Activated CD4-positive, alpha-beta T cell treated with anti-CD3 and anti-CD28 coated beads for 48 hours (primary cell): ENCODE measurements at regions not wholly inside any gene's neighbourhood (a gene's known extent, or its start where the extent isn't known, plus 50 kb on each side); places are given as distances from the start of the nearest gene placed in this dataset.
"Not testable (repeated sequence)": the region's sequence is repeated elsewhere in the genome, so short reads cannot be mapped to it uniquely, and the experiment has no call there.

Experiments
- DNase-seq: peaks from one replicate; pipeline ENCODE4 v3.0.0-alpha.2; 2020

- DNase-seq = no peak
These were observed 60.0 kb upstream of the PSME4 start for GRCh38 chr2:54030806-54031205.

DNA sequence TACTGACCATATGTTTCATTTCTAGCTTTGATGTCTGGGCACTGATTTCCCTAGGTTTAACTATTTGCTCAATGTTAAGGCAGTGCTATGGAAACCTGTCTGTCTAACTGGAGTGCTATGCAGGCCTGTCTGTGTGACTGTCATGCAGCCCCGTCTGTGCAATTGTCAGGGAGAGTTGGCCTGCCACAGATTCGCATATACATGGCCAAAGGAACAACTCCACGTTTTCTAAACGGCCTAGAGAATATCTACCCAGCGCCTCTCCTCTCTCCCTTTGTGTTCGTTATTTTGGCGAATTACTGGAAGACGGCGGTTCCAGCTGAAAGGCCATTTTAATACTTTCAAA is 59.6 kb upstream of the PSME4 start:
- no peak for DNase-seq

- no peak for DNase-seq
These were observed 59.1 kb upstream of the PSME4 start for GRCh38 chr2:54029721-54030395.

DNA sequence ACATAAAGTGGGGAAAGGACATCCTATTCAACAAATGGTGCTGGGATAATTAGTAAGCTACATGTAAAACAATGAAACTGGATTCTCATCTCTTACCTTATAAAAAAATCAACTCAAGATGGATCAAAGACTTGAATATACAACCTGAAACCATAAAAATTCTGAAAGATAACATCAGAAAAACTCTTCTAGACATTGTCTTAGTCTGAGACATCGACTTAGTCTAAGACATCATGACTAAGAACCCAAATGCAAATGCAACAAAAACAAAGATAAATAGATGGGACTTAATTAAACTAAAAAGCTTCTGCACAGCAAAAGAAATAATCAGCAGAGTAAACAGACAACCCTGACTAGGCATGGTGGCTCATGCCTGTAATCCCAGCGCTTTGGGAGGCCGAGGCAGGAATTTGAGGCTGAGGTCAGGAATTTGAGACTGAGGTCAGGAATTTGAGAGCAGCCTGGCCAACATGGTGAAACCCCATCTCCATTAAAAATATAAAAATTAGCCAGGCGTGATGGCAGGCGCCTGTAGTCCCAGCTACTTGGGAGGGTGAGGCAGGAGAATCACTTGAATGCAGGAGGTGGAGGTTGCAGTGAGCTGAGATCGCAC is 54.8 kb upstream of the PSME4 start:
- not testable (repeated sequence) for DNase-seq

GRCh38 chr2:54024576-54024975 is 53.8 kb upstream of the PSME4 start:
- DNase-seq = no peak

DNA sequence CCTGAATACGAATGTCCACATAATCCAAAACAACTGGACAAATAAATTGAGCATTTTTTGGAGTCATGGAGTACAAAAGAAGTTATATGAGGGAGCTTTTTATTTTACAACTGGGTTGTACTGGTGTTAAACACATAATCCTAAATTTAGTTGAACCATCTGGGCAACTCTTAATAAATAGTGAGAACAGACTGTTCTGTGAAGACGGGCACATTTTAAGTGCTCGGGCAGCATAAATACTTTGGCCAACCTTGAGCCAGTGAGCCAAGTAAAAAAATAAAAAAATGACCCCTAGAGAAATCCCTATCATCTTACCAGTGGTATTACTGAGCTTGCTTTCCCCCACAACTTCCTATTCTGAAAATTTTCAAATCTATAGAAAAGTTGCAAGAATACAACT is 50.9 kb upstream of the PSME4 start:
- DNase-seq = no peak

DNA sequence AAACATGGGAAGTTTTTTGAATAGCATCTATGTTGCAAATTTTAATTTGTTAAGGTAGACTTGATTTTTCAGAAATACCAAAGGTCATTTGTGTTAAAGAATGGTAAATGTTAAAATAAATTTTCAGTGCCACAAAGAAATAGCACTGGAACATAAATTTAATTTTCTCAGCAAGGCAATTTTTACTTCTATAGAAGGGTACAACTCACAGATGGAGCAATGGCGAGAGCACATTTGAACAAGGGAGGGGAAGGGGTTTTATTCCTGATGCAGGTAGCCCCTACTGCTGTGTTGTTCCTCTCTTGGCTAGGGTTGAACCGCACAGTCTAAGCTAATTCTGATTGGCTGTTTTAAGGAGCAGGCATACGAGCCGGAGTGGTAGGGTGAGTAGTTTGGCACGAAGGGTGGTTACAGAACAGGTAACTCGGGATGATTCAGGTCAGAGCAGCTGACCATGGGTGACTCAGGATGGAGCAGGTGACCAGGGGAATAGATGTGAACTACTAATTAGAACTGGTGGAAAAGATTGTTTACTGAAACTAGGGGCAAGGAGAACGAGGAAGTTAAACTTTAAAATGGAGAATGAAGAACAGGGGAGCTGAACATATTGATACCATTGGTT is 50.1 kb upstream of the PSME4 start:
- DNase-seq = no peak
